Endothelial cell of umbilical vein (primary cell): ENCODE measurements at regions not wholly inside any gene's neighbourhood (a gene's known extent, or its start where the extent isn't known, plus 50 kb on each side); places are given as distances from the start of the nearest gene placed in this dataset.

Source experiments
- BruUV-seq: library from RNA; stranded (reverse); fragments of 400-500 nt; replicated peaks from 2 replicates; lab custom pipeline; 2021; lab: Mats Ljungman, UMichigan
- CTCF ChIA-PET: fragments of 300-600, 350-600 bp; sonication (Branson Sonifier 250); formaldehyde crosslinking; loops from one replicate; lab custom pipeline; 2021; ENCODE audit warnings: antibody characterized with exemption, inconsistent platforms; lab: Charles Lee
- POLR2A ChIA-PET: fragments of 300-600, 350-600 bp; sonication (Branson Sonifier 250); formaldehyde crosslinking; loops from one replicate; lab custom pipeline; 2021; ENCODE audit warnings: antibody characterized with exemption, inconsistent platforms; lab: Charles Lee
- DNase-seq: peaks from one replicate; pipeline ENCODE4 v3.0.0-alpha.2; 2011; ENCODE audit warnings: low read depth, low spot score
- FAIRE-seq: peaks from 2 replicates; lab custom pipeline; 2011; peaks lifted over from hg19 to GRCh38; lab: Jason Lieb, UNC
- H2AFZ ChIP-seq: 2 replicates; pipeline ENCODE4 v1.6.0; 2012; ENCODE audit warnings: low read depth, low read length, control low read depth, inconsistent platforms
- H3K27ac ChIP-seq: 2 replicates; pipeline ENCODE4 v1.5.1; 2011; ENCODE audit warnings: low read depth, mild to moderate bottlenecking, control low read depth, low read length, moderate library complexity; ENCODE audit not compliant: insufficient read depth
- H3K27me3 ChIP-seq, 2 experiments: 2 replicates each; pipeline versions ENCODE4 v1.6.0 to v1.6.1; 2011; ENCODE audit warnings: low read length in 2 of 2, mixed read lengths in 1 of 2; ENCODE audit not compliant: control insufficient read depth in 2 of 2, insufficient read depth in 2 of 2
- H3K36me3 ChIP-seq, 2 experiments: 2 replicates in 1 of 2; 3 replicates in 1 of 2; pipeline ENCODE4 v1.5.1; 2011; ENCODE audit warnings: low read length in 2 of 2, mild to moderate bottlenecking in 1 of 2, moderate library complexity in 1 of 2; ENCODE audit not compliant: control insufficient read depth in 2 of 2, insufficient read depth in 2 of 2; ENCODE audit errors: extremely low read depth in 1 of 2
- H3K4me1 ChIP-seq: 3 replicates; pipeline ENCODE4 v1.5.1; 2011; ENCODE audit warnings: mild to moderate bottlenecking, low read length; ENCODE audit not compliant: control insufficient read depth, insufficient read depth; ENCODE audit errors: extremely low read depth
- H3K4me2 ChIP-seq: 2 replicates; pipeline ENCODE4 v1.6.1; 2011; ENCODE audit warnings: low read length, control low read depth, mixed read lengths; ENCODE audit not compliant: insufficient read depth
- H3K4me3 ChIP-seq, 3 experiments: fragments of 200-600 bp in 1 of 3; sonication (generic), shearing (Covaris generic) in 1 of 3; replicated peaks in 1 of 3; 2 replicates each; pipeline ENCODE4 v1.5.1; 2011 to 2016; ENCODE audit warnings: control low read depth in 3 of 3, low read length in 3 of 3, mild to moderate bottlenecking in 2 of 3, inconsistent platforms in 1 of 3, low read depth in 1 of 3, moderate library complexity in 1 of 3; ENCODE audit not compliant: insufficient read depth in 1 of 3
- H3K79me2 ChIP-seq: 2 replicates; pipeline ENCODE4 v1.6.0; 2012; ENCODE audit warnings: low read length, inconsistent platforms; ENCODE audit not compliant: control insufficient read depth, insufficient read depth
- H3K9ac ChIP-seq: replicated peaks from 2 replicates; pipeline ENCODE3; 2011; ENCODE audit warnings: low read length, control low read depth; ENCODE audit not compliant: insufficient read depth; ENCODE audit errors: extremely low read depth
- H3K9me1 ChIP-seq: replicated peaks from 3 replicates; pipeline ENCODE4 v1.6.0; 2011; ENCODE audit warnings: mild to moderate bottlenecking, low read length; ENCODE audit not compliant: control insufficient read depth, insufficient read depth; ENCODE audit errors: extremely low read depth
- H3K9me3 ChIP-seq: replicated peaks from 2 replicates; pipeline ENCODE4 v1.5.1; 2012; ENCODE audit warnings: low read length, inconsistent platforms; ENCODE audit not compliant: control insufficient read depth, insufficient read depth
- H4K20me1 ChIP-seq: replicated peaks from 2 replicates; pipeline ENCODE3; 2011; ENCODE audit warnings: mild to moderate bottlenecking, low read length; ENCODE audit not compliant: control insufficient read depth, insufficient read depth; ENCODE audit errors: extremely low read depth
- EZH2 ChIP-seq: IDR thresholded peaks from 2 replicates; pipeline ENCODE4 v1.6.1; 2012; ENCODE audit warnings: borderline replicate concordance, low read depth, mild to moderate bottlenecking, moderate library complexity, low read length, inconsistent platforms; ENCODE audit not compliant: severe bottlenecking
- FOS ChIP-seq: IDR thresholded peaks from 2 replicates; pipeline ENCODE4 v1.6.1; 2011; ENCODE audit warnings: mild to moderate bottlenecking, low read length, moderate library complexity, borderline replicate concordance; ENCODE audit not compliant: insufficient read depth
- GATA2 ChIP-seq: IDR thresholded peaks from 2 replicates; pipeline ENCODE4 v1.7.0; 2011; ENCODE audit warnings: low read depth, mild to moderate bottlenecking, moderate library complexity, mixed read lengths, low read length; ENCODE audit not compliant: insufficient read length, insufficient read depth
- JUN ChIP-seq: IDR thresholded peaks from 2 replicates; pipeline ENCODE4 v1.6.1; 2011; ENCODE audit warnings: borderline replicate concordance, low read depth; ENCODE audit not compliant: insufficient read length, insufficient read depth
- MAX ChIP-seq: IDR thresholded peaks from 2 replicates; pipeline ENCODE4 v1.6.1; 2011; ENCODE audit not compliant: insufficient read depth, insufficient read length
- MYC ChIP-seq: IDR thresholded peaks from one replicate; pipeline ENCODE4 v1.6.1; 2011; ENCODE audit warnings: mild to moderate bottlenecking, low read depth, low read length
- POLR2A ChIP-seq: IDR thresholded peaks from 2 replicates; pipeline ENCODE4 v1.6.1; 2012; ENCODE audit warnings: low read depth, mild to moderate bottlenecking, control low read depth, low read length
- POLR2AphosphoS5 ChIP-seq: IDR thresholded peaks from 2 replicates; pipeline ENCODE4 v1.6.1; 2012; ENCODE audit warnings: low read depth, mild to moderate bottlenecking, control low read depth, low read length, moderate library complexity; ENCODE audit not compliant: insufficient read depth
- dilution Hi-C: fragments of 300-500 bp; cut with MboI; formaldehyde crosslinking; loops from one replicate; pipeline ENCODE4 v1.15.0; 2019; ENCODE audit warnings: low sequenced_read_pairs; ENCODE audit not compliant: extremely low pct_ligation_motif_present
- intact Hi-C: fragments of 100-400 bp; cut with micrococcal nuclease; formaldehyde crosslinking; loops from one replicate; pipeline ENCODE4 v1.10.0; 2022
- TF ChIP-seq, protein P1 (sequence below), 2 donors: IDR thresholded peaks; 1 replicate in 1 of 2; 2 replicates in 1 of 2; pipeline ENCODE4 v1.5.1; 2011; ENCODE audit warnings: low read length in 2 of 2, mild to moderate bottlenecking in 2 of 2, moderate library complexity in 2 of 2, control low read depth in 1 of 2, inconsistent platforms in 1 of 2, low read depth in 1 of 2; ENCODE audit not compliant: insufficient read depth in 1 of 2; ENCODE audit errors: extremely low read depth in 1 of 2

GRCh38 chr4:71976523-71976922 lies 55.3 kb upstream of the NPFFR2 start:
- Histone ChIP-seq H3K4me3 (no peak overlapping the region), H4K20me1 (no peaks in the 10 kb centered on the region), H3K27ac (no peak overlapping the region), H3K9me1 (no peaks in the 10 kb centered on the region), H3K79me2 (no peaks in the 10 kb centered on the region), H2AFZ (no peak overlapping the region), H3K27me3 (no peaks in the 10 kb centered on the region), H3K9me3 (no peaks in the 10 kb centered on the region), H3K9ac (no peak overlapping the region), H3K4me1 (peaks cover 6% of the 10 kb centered on the region), H3K36me3 (no peaks in the 10 kb centered on the region), H3K4me2 (no peak overlapping the region)
- BruUV-seq = no TSS peak
- ChIA-PET CTCF (interaction anchor here (1.4 kb wide), 1 partner anchor 11 kb away, joined by 5 read pairs; no protein-coding TSS in a partner anchor), POLR2A (no interaction called here)
- dilution Hi-C loops (no loop called here), intact Hi-C loops (no loop called here)
- no peak for FAIRE-seq
- DNase-seq = no peak
- no peak for TF ChIP-seq MYC
- no peak for TF ChIP-seq POLR2A
- no peak for TF ChIP-seq EZH2
- TF ChIP-seq, protein P1, sequence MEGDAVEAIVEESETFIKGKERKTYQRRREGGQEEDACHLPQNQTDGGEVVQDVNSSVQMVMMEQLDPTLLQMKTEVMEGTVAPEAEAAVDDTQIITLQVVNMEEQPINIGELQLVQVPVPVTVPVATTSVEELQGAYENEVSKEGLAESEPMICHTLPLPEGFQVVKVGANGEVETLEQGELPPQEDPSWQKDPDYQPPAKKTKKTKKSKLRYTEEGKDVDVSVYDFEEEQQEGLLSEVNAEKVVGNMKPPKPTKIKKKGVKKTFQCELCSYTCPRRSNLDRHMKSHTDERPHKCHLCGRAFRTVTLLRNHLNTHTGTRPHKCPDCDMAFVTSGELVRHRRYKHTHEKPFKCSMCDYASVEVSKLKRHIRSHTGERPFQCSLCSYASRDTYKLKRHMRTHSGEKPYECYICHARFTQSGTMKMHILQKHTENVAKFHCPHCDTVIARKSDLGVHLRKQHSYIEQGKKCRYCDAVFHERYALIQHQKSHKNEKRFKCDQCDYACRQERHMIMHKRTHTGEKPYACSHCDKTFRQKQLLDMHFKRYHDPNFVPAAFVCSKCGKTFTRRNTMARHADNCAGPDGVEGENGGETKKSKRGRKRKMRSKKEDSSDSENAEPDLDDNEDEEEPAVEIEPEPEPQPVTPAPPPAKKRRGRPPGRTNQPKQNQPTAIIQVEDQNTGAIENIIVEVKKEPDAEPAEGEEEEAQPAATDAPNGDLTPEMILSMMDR (IDR thresholded peaks at IDR 0.05; ENCODE audit: extremely low read depth in 1 of 2, insufficient read depth in 1 of 2, low read depth in 1 of 2, low read length in 2 of 2) = no peak
- no peak for TF ChIP-seq POLR2AphosphoS5
- TF ChIP-seq MAX = no peak
- TF ChIP-seq FOS = no peak
- TF ChIP-seq GATA2 = no peak
- no peak for TF ChIP-seq JUN
